Activated T-cell treated with anti-CD3 and anti-CD28 coated beads for 4 hours (primary cell): ENCODE measurements at regions not wholly inside any gene's neighbourhood (a gene's known extent, or its start where the extent isn't known, plus 50 kb on each side); places are given as distances from the start of the nearest gene placed in this dataset.
"Not testable (repeated sequence)": the region's sequence is repeated elsewhere in the genome, so short reads cannot be mapped to it uniquely, and the experiment has no call there.

Source experiments
- DNase-seq: peaks from one replicate; pipeline ENCODE4 v3.0.0-alpha.2; 2020

- DNase-seq = no peak
Observed at GRCh38 chrX:129158505-129158904, 364.8 kb downstream of the SMARCA1 start.

DNA sequence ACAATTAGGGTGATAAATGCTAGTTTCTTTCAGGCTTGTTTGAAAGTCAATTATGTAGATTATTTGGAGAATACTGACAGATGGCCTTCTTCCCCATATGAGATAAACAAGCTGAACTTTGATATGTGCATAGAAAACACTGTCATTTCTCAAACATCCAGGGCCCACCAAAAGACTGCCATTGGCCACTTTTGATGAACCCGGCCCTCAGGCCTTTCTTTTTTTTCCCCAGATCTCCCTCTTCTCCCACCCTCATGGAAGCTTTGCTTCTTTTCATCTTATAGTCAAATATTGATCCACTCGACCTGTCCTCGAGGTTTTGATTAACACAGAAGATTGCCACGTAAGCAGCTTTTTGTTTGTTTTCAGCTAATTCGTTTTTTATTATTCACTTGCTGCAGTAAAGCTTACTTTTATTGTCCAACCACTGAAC lies 377.4 kb downstream of the SMARCA1 start:
- no peak for DNase-seq

- no peak for DNase-seq
Observed at GRCh38 chrX:129145385-129145784, 377.9 kb downstream of the SMARCA1 start.

DNA sequence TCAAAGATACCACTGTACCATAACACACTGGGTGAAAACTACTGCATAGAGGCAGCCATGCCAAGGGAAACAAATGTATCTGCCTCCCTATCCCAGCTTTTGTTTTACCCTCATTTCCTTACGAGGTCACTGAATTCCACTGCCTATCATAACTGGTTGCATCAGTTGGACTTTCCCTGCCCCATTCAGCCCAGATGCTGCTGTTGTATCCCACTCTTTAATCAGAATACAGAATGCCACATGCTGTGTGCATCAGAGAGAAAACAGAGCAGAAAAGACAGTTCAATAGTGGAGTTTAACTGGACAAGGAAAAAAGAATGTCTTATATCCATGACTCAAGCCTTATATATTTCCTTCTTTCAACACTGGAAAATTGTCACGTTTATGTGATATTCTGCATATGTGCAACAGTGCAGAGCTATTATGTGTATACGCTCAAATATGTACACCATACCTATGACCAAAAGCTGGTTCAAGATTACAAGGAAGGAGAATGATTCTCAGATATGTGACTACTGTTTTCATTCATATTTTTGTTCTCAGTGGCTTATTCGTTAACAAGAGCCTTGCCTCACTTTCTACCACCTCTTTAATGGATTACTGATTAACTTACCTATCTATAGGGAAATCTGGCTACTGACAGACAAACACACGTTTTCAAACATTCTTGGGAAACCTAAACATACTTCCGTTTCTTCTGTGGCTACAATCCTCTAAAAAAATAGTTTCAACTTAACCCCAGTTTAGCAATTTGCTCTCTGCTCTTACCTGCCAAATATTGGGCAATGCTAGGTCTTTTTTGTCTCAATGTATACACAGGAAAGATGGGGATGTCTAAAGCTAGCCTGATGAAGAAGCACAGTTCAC lies 378.9 kb downstream of the SMARCA1 start:
- DNase-seq = no peak

GRCh38 chrX:129139837-129140598 lies 383.3 kb downstream of the SMARCA1 start:
- no peak for DNase-seq

DNA sequence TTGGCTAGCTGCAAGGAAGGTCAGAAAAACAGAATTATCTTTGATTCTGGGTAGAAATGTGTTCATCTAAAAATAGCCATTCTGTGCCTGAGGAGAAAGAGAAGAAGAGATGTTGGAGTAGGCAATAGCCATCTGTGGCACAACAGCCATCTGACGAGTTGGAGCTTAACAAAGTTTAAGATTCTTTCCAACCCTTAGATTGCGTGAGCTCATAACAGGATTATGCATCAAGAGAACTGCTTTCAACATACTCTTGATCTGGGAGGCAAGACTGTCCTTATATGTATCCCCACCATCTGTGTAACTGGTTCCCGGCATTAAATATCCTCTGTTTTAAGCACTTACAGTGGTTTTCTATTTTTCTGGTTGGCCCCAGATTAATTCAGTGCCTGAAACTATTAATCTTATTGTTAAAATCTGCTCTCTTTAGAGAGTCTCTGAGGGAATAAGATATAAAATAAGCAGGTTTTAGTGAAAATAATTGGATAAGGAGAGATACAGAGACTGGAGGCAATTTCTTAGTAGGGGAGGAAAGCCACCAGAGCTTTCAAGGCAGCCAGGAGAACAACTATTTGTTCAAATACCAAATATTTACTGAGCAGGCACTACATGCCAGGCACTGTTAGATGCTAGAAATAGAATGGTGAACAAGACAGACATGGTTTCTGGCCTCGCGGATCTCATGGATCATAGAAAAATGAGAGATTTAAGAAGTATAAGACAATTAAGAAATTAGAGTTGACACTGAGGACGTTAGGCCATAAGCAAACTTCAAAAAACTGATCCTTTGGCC lies 398.0 kb downstream of the SMARCA1 start:
- no peak for DNase-seq

DNA sequence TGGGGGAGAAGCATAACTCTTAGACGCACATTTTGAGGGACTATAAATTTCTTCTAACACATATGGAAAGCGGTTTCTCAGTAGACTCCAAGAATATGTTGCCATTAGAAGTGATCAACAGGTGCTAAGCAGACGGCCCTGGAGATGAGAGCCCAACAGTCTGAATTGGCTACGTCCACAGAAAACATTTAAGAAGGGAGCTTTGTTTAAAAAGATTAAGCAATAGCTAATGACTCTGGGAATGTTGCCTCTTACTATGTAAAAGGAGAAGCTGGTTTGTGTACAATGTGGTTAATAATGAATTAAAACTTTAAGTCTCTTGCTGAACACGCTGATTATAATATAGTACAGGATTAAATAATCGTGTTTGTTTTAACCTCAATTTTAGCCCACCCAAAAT lies 399.5 kb downstream of the SMARCA1 start:
- DNase-seq = no peak

DNA sequence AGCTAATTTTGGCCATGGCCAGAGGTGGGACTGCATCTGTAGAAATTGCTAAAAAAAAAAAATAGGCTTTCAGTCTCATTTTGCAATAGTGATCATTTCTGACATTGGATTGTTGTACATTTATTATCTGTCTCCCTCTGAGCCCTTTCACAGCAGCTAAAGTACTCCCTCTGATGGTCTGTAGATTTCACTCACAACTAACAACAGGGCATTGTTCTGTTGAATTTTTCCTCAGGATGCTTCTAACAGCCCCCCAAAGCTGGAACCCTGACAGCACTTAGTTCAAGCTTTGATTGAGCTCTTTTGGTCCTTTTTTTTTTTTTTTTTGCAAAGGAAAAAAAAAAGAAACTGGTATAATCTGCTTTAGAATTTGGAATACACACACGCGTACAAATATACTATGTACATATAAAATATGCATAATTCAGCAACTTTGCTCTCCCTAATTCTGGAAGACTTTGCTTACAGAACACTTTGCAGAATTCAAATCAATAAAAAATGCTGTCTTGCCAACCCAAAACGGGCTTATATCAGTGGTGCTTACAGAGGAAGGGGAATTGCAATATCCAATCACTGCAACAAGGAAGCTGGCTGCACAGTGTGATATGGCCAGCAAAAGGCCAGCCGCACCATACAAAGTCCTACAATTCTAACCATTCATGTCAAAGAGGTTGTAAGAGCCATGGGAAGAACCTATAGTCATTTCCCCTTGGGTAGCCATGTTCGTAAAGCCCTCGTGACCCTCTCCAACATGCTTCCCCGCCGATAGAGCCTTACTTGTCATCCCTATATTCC lies 406.4 kb downstream of the SMARCA1 start:
- DNase-seq = no peak

DNA sequence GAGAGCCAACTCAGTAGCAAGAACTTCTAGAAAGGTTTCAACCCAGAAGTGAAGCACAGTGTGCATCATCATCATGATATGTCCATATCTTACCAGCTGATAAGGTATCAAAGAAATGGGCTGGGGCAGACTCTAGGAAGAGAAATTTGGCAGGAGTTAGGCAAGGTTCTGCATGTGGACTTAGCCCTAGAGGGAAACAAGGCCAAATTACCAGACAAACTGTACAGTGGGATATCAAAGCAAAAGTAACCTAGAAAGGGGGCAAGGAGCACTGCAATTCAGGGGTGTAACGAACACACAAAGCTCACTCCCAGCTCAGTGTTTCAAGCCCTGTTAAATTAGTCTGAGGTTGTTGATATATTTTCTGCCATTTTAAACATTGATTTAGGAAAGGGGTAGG lies 407.4 kb downstream of the SMARCA1 start:
- DNase-seq = no peak

DNA sequence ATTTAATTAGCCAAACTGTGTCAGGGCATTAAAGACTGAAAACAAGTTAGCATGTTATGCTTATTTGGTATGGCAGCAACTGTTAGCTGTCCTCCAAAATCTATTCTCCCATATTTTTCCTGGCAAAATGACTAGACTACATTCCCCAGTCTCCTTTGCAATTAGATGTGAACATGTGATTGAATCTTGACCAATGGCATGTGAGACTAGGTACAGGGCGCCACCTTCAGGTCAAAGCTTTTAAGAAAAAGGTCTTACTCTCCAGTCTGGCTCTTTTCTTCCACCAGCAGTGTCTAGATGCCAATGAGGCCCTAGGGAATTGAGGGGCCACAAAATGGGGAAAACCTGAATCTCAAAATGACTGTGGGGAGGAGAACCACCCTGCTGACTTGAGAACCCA lies 408.2 kb downstream of the SMARCA1 start:
- DNase-seq = no peak

DNA sequence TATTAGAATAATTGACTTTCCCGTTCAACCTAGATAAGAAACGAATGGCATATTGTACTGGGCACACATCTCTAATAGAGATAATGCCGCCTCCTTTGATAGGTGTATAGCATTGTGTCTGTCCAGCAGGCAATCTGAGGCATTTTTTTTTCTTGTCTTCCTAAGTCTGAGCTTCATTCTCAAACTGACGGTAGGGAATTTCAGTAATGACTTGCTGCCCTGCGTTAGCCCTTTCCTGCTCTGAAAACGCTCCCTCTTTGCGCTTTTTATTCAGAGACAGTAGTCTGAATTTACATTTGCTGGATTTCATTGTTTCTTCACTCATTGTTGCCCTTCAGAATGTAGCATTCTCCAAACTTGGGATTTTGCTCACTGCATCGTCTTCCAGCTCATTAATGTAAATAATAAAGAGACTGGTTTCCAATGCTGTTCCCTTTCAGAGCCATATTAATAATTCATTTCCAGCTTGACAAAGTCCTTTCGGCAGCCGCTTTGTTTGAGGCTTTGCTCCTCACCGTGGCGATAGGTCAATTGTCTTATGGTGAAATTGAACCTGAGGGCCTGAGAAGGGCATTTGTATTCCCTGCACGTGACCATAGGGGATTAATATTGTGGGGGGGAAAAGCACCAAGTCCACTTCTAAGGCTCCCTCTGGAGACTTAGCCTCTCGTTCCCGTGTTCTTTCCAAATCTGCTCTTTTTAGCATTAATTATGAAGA lies 412.1 kb downstream of the SMARCA1 start:
- DNase-seq = no peak

DNA sequence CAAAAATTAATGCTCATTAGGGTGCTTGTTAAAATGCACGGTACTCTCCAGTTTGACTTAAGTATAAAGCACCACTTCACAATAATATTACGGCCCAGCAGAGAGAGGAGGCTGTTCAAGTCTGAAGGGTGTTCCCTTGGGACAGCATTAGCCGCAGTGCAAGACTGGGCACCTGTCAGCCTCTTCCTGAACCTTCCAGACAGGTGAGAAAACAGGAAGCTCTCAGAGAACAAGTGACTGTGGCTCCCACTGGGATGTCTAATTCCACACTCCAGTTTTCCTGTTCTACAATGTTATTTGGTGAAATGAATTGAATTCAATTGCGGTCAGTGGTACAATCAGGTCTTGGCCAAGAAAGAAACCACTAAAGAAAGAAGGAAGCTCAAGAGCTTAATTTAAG lies 414.4 kb downstream of the SMARCA1 start:
- DNase-seq = no peak

GRCh38 chrX:129099207-129099606 lies 424.1 kb downstream of the SMARCA1 start:
- no peak for DNase-seq

DNA sequence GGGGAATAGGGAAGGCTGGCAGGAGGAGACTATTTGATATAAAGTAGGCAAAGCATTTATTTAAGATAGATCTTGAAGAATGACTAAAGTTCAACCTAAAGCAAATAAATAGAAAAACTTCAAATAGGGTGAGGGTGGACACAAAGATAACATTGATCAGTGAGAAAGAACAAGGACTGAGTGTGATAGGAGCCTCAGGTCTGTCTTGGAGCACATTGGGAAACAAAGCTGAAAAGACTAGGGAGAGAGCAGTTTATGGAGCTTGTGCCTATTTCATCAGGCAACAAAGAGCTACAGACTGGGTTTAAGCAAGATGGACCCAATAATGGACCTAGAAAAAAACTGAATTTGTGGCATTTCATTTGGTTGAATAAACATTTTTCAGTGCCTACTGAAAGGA lies 425.6 kb downstream of the SMARCA1 start:
- DNase-seq = no peak

DNA sequence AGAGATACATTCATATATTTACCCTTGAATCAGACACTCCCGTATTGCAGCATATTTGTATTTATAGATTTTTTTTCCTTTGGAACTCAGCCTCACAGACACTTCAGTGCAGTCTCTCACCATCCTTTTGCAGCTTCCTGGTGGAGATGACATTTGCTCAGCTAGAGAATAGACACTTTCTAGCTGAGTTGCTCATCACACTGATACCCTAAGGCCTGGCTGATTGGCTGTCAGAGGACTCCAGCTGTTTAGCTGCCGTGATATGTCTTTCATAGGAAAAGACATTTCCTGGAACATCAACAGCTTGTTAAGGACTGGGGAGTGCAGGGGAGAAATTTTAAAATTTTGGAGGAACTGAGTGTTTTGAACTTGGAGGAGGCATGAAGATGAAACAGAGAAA lies 429.6 kb downstream of the SMARCA1 start:
- no peak for DNase-seq

DNA sequence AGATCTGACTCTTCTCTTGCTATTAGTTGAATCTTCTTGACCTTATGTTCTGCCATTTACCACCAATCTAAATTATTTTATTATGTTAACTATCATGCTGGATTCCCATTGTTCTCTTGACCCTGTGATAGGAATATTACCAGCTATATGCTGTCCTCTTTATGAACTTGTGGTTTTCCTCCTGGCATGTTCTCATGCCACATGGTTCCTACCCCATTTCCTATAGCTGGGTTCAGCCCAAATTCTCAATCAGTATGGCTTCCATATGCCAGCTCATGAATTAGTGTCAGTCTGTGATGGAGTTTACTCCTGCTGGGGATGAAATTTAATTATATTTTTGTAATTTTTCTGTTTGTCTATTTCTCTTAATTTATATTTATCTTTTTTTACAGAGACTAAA lies 430.5 kb downstream of the SMARCA1 start:
- no peak for DNase-seq

GRCh38 chrX:129092242-129092641 lies 431.0 kb downstream of the SMARCA1 start:
- DNase-seq = no peak

- no peak for DNase-seq
Observed at GRCh38 chrX:129091097-129091496, 432.2 kb downstream of the SMARCA1 start.

GRCh38 chrX:129086802-129087201 lies 436.5 kb downstream of the SMARCA1 start:
- DNase-seq = no peak

GRCh38 chrX:129084291-129084690 lies 439.0 kb downstream of the SMARCA1 start:
- not testable (repeated sequence) for DNase-seq

- DNase-seq = no peak
Observed at GRCh38 chrX:129077424-129078170, 445.7 kb downstream of the SMARCA1 start.
